HG03139 (cell line): ENCODE measurements at regions not wholly inside any gene's neighbourhood (a gene's known extent, or its start where the extent isn't known, plus 50 kb on each side); places are given as distances from the start of the nearest gene placed in this dataset.
"Not testable (repeated sequence)": the region's sequence is repeated elsewhere in the genome, so short reads cannot be mapped to it uniquely, and the experiment has no call there.

ENCODE experiments used
- ATAC-seq: cut with Tn5 transposase; IDR thresholded peaks from one replicate; pipeline ENCODE4 v1.9.1; 2021; ENCODE audit not compliant: unreplicated experiment

- ATAC-seq: no peak
Measured at GRCh38 chr3:106071306-106071705, 202.5 kb upstream of the CBLB start.

- ATAC-seq: not testable (repeated sequence)
Measured at GRCh38 chr3:106072596-106072995, 203.8 kb upstream of the CBLB start.

GRCh38 chr3:106073806-106074205, 205.0 kb upstream of the CBLB start:
- not testable (repeated sequence) for ATAC-seq

- not testable (repeated sequence) for ATAC-seq
Measured at GRCh38 chr3:106075731-106076130, 206.9 kb upstream of the CBLB start.

GRCh38 chr3:106078635-106079034, 209.8 kb upstream of the CBLB start:
- ATAC-seq: no peak

- no peak for ATAC-seq
Measured at GRCh38 chr3:106082616-106083015, 213.8 kb upstream of the CBLB start.

- ATAC-seq: no peak
Measured at GRCh38 chr3:106083207-106083606, 214.4 kb upstream of the CBLB start.

- no peak for ATAC-seq
Measured at GRCh38 chr3:106083854-106084253, 215.0 kb upstream of the CBLB start.

GRCh38 chr3:106086038-106086437, 217.2 kb upstream of the CBLB start:
- ATAC-seq: no peak

GRCh38 chr3:106086636-106087035, 217.8 kb upstream of the CBLB start:
- no peak for ATAC-seq

- no peak for ATAC-seq
Measured at GRCh38 chr3:106088304-106088703, 219.5 kb upstream of the CBLB start.

GRCh38 chr3:106088899-106089298, 220.1 kb upstream of the CBLB start:
- ATAC-seq: no peak

GRCh38 chr3:106089806-106090205, 221.0 kb upstream of the CBLB start:
- ATAC-seq: no peak

- ATAC-seq: no peak
Measured at GRCh38 chr3:106092792-106093191, 224.0 kb upstream of the CBLB start.

- no peak for ATAC-seq
Measured at GRCh38 chr3:106093616-106094015, 224.8 kb upstream of the CBLB start.

- ATAC-seq: no peak
Measured at GRCh38 chr3:106097817-106098435, 229.1 kb upstream of the CBLB start.

GRCh38 chr3:106103383-106103782, 234.6 kb upstream of the CBLB start:
- no peak for ATAC-seq

- no peak for ATAC-seq
Measured at GRCh38 chr3:106104078-106104477, 235.3 kb upstream of the CBLB start.

- no peak for ATAC-seq
Measured at GRCh38 chr3:106108925-106109324, 240.1 kb upstream of the CBLB start.

GRCh38 chr3:106112561-106112960, 243.7 kb upstream of the CBLB start:
- ATAC-seq: not testable (repeated sequence)

- ATAC-seq: no peak
Measured at GRCh38 chr3:106113747-106114146, 244.9 kb upstream of the CBLB start.

- no peak for ATAC-seq
Measured at GRCh38 chr3:106114220-106114619, 245.4 kb upstream of the CBLB start.

GRCh38 chr3:106114848-106115247, 246.0 kb upstream of the CBLB start:
- ATAC-seq: no peak
